HCT116 (cell line): ENCODE measurements at regions not wholly inside any gene's neighbourhood (a gene's known extent, or its start where the extent isn't known, plus 50 kb on each side); places are given as distances from the start of the nearest gene placed in this dataset.

Experiments
- ATAC-seq: fragments of 200-7000 bp; cut with Tn5 transposase; 2 replicates; pipeline ENCODE4 v1.9.1; 2020; ENCODE audit warnings: mild to moderate bottlenecking, moderate library complexity
- BruUV-seq: library from RNA; stranded (reverse); fragments of 400-500 nt; replicated peaks from 2 replicates; lab custom pipeline; 2021; lab: Mats Ljungman, UMichigan
- CTCF ChIA-PET: fragments of 300-600 bp; sonication (Branson Sonifier 250); formaldehyde crosslinking; loops from one replicate; lab custom pipeline; 2021; ENCODE audit warnings: antibody characterized with exemption; lab: Charles Lee
- POLR2A ChIA-PET: fragments of 300-600, 350-600 bp; sonication (Branson Sonifier 250); formaldehyde crosslinking; loops from one replicate; lab custom pipeline; 2021; ENCODE audit warnings: antibody characterized with exemption; lab: Charles Lee
- RAD21 ChIA-PET, 2 experiments: fragments of 300-600 bp; sonication (Branson Sonifier 250); formaldehyde crosslinking; loops; one replicate each; lab custom pipeline; 2023; ENCODE audit warnings: low total read pairs in 2 of 2; ENCODE audit not compliant: uncharacterized antibody in 2 of 2, unreplicated experiment in 2 of 2, low non-redundant PET in 1 of 2; lab: Charles Lee
- DNase-seq: peaks from one replicate; pipeline ENCODE4 v3.0.0-alpha.2; 2010; ENCODE audit warnings: low read depth, low spot score
- H2AFZ ChIP-seq: fragments of 200-600 bp; shearing (Covaris generic), sonication (generic); 2 replicates; pipeline ENCODE4 v1.6.1; 2017; ENCODE audit warnings: low read depth, mixed run types, mixed read lengths, antibody characterized with exemption, low read length; ENCODE audit not compliant: poor library complexity, severe bottlenecking
- H3K27ac ChIP-seq: 2 replicates; pipeline ENCODE4 v1.5.1; 2012; ENCODE audit warnings: low read depth, low read length
- H3K27me3 ChIP-seq: fragments of 200-600 bp; sonication (generic); 2 replicates; pipeline ENCODE4 v1.6.1; 2016; ENCODE audit warnings: mixed run types, low read length, mixed read lengths; ENCODE audit not compliant: insufficient read depth
- H3K36me3 ChIP-seq, 2 experiments: fragments of 200-500 bp in 1 of 2; fragments of 200-600 bp in 1 of 2; sonication (Bioruptor generic) in 1 of 2; sonication (generic) in 1 of 2; 2 replicates each; pipeline versions ENCODE4 v1.5.1 to v1.6.1; 2014 to 2016; ENCODE audit warnings: low read length in 2 of 2, inconsistent platforms in 1 of 2, mixed read lengths in 1 of 2, mixed run types in 1 of 2; ENCODE audit not compliant: insufficient read depth in 2 of 2, control insufficient read depth in 1 of 2
- H3K4me1 ChIP-seq, 2 experiments: fragments of 200-600 bp in 1 of 2; sonication (generic) in 1 of 2; 2 replicates each; pipeline versions ENCODE4 v1.5.1 to v1.6.1; 2012 to 2017; ENCODE audit warnings: low read length in 2 of 2, inconsistent platforms in 1 of 2, mild to moderate bottlenecking in 1 of 2, mixed read lengths in 1 of 2, mixed run types in 1 of 2, moderate library complexity in 1 of 2; ENCODE audit not compliant: insufficient read depth in 2 of 2, control insufficient read depth in 1 of 2
- H3K4me2 ChIP-seq: fragments of 200-600 bp; sonication (generic); 2 replicates; pipeline ENCODE4 v1.6.1; 2017; ENCODE audit warnings: mixed run types, low read length, mixed read lengths
- H3K4me3 ChIP-seq, 2 experiments: fragments of 200-600 bp in 1 of 2; sonication (generic) in 1 of 2; replicated peaks in 1 of 2; 2 replicates each; pipeline ENCODE4 v1.5.1; 2011 to 2016; ENCODE audit warnings: low read length in 2 of 2, control low read depth in 1 of 2, low read depth in 1 of 2, mild to moderate bottlenecking in 1 of 2, mixed read lengths in 1 of 2, mixed run types in 1 of 2
- H3K79me2 ChIP-seq: fragments of 200-600 bp; sonication (generic); 2 replicates; pipeline ENCODE4 v1.6.1; 2017; ENCODE audit warnings: mild to moderate bottlenecking, mixed run types, low read length, moderate library complexity, mixed read lengths; ENCODE audit not compliant: insufficient read depth
- H3K9ac ChIP-seq: fragments of 200-600 bp; sonication (generic); 2 replicates; pipeline ENCODE4 v1.6.1; 2016; ENCODE audit warnings: low read length, mixed read lengths
- H3K9me2 ChIP-seq: fragments of 200-600 bp; sonication (generic), shearing (Covaris generic); 2 replicates; pipeline ENCODE4 v1.6.1; 2017; ENCODE audit warnings: mixed run types, mild to moderate bottlenecking, moderate library complexity; ENCODE audit not compliant: insufficient read depth
- H3K9me3 ChIP-seq, 2 experiments: fragments of 200-500 bp in 1 of 2; fragments of 200-600 bp in 1 of 2; sonication (Bioruptor generic) in 1 of 2; sonication (generic) in 1 of 2; 2 replicates each; pipeline ENCODE4 v1.6.1; 2014 to 2017; ENCODE audit warnings: low read length in 2 of 2, mixed read lengths in 2 of 2, inconsistent platforms in 1 of 2, low read depth in 1 of 2, mild to moderate bottlenecking in 1 of 2, mixed run types in 1 of 2, moderate library complexity in 1 of 2; ENCODE audit not compliant: control insufficient read depth in 1 of 2, insufficient read depth in 1 of 2
- H4K20me1 ChIP-seq: fragments of 200-600 bp; sonication (generic), shearing (Covaris generic); 2 replicates; pipeline ENCODE4 v1.6.1; 2017; ENCODE audit warnings: mixed run types, mild to moderate bottlenecking, moderate library complexity; ENCODE audit not compliant: insufficient read depth
- CBX3 ChIP-seq: IDR thresholded peaks from 2 replicates; pipeline ENCODE4 v1.6.1; 2012; ENCODE audit warnings: low read depth
- CEBPB ChIP-seq: IDR thresholded peaks from 2 replicates; pipeline ENCODE4 v1.6.1; 2012; ENCODE audit warnings: low read depth
- EGR1 ChIP-seq: IDR thresholded peaks from 2 replicates; pipeline ENCODE4 v1.6.1; 2012; ENCODE audit warnings: low read depth
- FOSL1 ChIP-seq: IDR thresholded peaks from 2 replicates; pipeline ENCODE4 v1.6.1; 2012; ENCODE audit warnings: low read depth
- JUND ChIP-seq: IDR thresholded peaks from 2 replicates; pipeline ENCODE4 v1.6.1; 2012
- POLR2AphosphoS5 ChIP-seq: IDR thresholded peaks from 2 replicates; pipeline ENCODE4 v1.6.1; 2011; ENCODE audit warnings: mild to moderate bottlenecking, low read depth, low read length, moderate library complexity
- SIN3A ChIP-seq: IDR thresholded peaks from 2 replicates; pipeline ENCODE4 v1.6.1; 2012; ENCODE audit warnings: low read depth
- SP1 ChIP-seq: IDR thresholded peaks from 2 replicates; pipeline ENCODE4 v1.6.1; 2012; ENCODE audit warnings: low read depth
- SRF ChIP-seq: IDR thresholded peaks from 2 replicates; pipeline ENCODE4 v1.6.1; 2012; ENCODE audit warnings: low read depth
- TCF7L2 ChIP-seq: IDR thresholded peaks from 2 replicates; pipeline ENCODE4 v1.7.0; 2011; ENCODE audit warnings: borderline replicate concordance, inconsistent platforms; ENCODE audit not compliant: insufficient read depth, insufficient read length; ENCODE audit errors: extremely low read depth
- YY1 ChIP-seq: IDR thresholded peaks from 2 replicates; pipeline ENCODE4 v1.6.1; 2011; ENCODE audit warnings: low read length, low read depth, moderate library complexity, mild to moderate bottlenecking; ENCODE audit not compliant: insufficient replicate concordance; ENCODE audit errors: extremely low read depth
- ZFX ChIP-seq: fragments of 450-650 bp; IDR thresholded peaks from 2 replicates; pipeline ENCODE4 v1.6.1; 2017
- ZNF274 ChIP-seq: fragments of 200-500 bp; sonication (Bioruptor generic); IDR thresholded peaks from 2 replicates; pipeline ENCODE4 v1.6.1; 2014; ENCODE audit warnings: mild to moderate bottlenecking, low read depth, low read length, inconsistent platforms
- intact Hi-C: fragments of 100-400 bp; cut with micrococcal nuclease; formaldehyde crosslinking; loops from 2 replicates; pipeline ENCODE4 v1.10.0; 2022

- ChIA-PET POLR2A (no interaction called here), CTCF (no interaction called here), RAD21 (interaction anchor here in 1 of 2 experiments (0.7 kb wide), 1 partner anchor 152 kb away, joined by 4 read pairs; no protein-coding TSS in a partner anchor)
- no peak overlapping the region for H3K4me2 ChIP-seq
- no peaks in the 10 kb centered on the region for H3K27me3 ChIP-seq
- intact Hi-C loops, result no loop called here
- H3K9ac ChIP-seq, result no peak overlapping the region
- H3K4me1 ChIP-seq, result peaks cover 5 to 11% of the 10 kb centered on the region in 2 experiments; a peak in 3 of 4 replicates
- no peak for ATAC-seq
- TF ChIP-seq TCF7L2, result no peak
- TF ChIP-seq POLR2AphosphoS5, result no peak
- TF ChIP-seq SRF, result no peak
- TF ChIP-seq CBX3, result no peak
- no peak for TF ChIP-seq SIN3A
- H3K36me3 ChIP-seq, result peaks cover 0 to 6% of the 10 kb centered on the region in 2 experiments; a peak in 1 of 4 replicates
- DNase-seq, result no peak
- BruUV-seq, result no TSS peak
- no peaks in the 10 kb centered on the region for H4K20me1 ChIP-seq
- H3K79me2 ChIP-seq, result no peaks in the 10 kb centered on the region
- no peak overlapping the region for H2AFZ ChIP-seq
- H3K27ac ChIP-seq, result no peak overlapping the region
- no peaks in the 10 kb centered on the region for H3K9me2 ChIP-seq
- no peak overlapping the region for H3K4me3 ChIP-seq
- H3K9me3 ChIP-seq, result no peaks in the 10 kb centered on the region
Measured at GRCh38 chr22:35195821-35196220, 61.5 kb upstream of the HMGXB4 start.

DNA sequence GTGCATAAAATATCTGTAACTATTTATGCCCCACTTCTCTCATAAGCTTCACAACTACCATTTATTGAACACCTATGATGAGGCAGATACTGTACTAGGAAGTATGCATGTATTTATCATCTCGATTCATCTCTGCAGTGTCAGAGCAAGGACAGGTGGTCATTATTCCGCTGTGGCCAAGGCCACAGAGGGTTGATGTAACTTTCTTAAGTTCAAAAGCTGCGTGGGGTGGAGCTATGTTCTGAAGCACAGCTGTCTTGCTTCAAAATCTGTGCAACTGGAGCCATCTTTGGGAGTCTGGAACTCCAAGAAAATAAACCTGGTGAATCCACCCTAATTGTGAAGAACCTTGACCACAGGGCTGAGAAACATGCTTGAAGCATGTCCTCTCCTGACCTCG lies 60.2 kb upstream of the HMGXB4 start:
- intact Hi-C loops, result no loop called here
- ChIA-PET RAD21 (no interaction called here), CTCF (no interaction called here), POLR2A (no interaction called here)
- no peaks in the 10 kb centered on the region for H3K27me3 ChIP-seq
- no peak for DNase-seq
- no peak overlapping the region for H3K4me3 ChIP-seq
- no peaks in the 10 kb centered on the region for H3K79me2 ChIP-seq
- ATAC-seq, result no peak
- no peaks in the 10 kb centered on the region for H3K9me3 ChIP-seq
- H3K27ac ChIP-seq, result no peak overlapping the region
- H3K9me2 ChIP-seq, result no peaks in the 10 kb centered on the region
- no peak overlapping the region for H3K9ac ChIP-seq
- TF ChIP-seq CBX3 (no peak), YY1 (no peak), FOSL1 (no peak), ZNF274 (no peak), SIN3A (no peak), ZFX (no peak), SP1 (no peak), SRF (no peak), JUND (no peak), TCF7L2 (no peak), CEBPB (no peak), EGR1 (no peak)
- H3K36me3 ChIP-seq, result no peaks in the 10 kb centered on the region
- no peak overlapping the region for H2AFZ ChIP-seq
- no peak overlapping the region for H3K4me2 ChIP-seq
- no peaks in the 10 kb centered on the region for H4K20me1 ChIP-seq
- BruUV-seq, result no TSS peak
- no peaks in the 10 kb centered on the region; a peak in 1 of 4 replicates for H3K4me1 ChIP-seq
